Uterus (tissue), 2 donors: ENCODE measurements at regions not wholly inside any gene's neighbourhood (a gene's known extent, or its start where the extent isn't known, plus 50 kb on each side); places are given as distances from the start of the nearest gene placed in this dataset.

ENCODE experiments used
- POLR2A ChIP-seq, 2 donors: fragments of 450-650 bp; IDR thresholded peaks; one replicate each; pipeline ENCODE4 v1.6.1; 2016; ENCODE audit warnings: antibody characterized with exemption in 2 of 2, mild to moderate bottlenecking in 1 of 2, moderate library complexity in 1 of 2
- TF ChIP-seq, protein P1 (sequence below), 4 experiments: fragments of 200-600 bp in 2 of 4; fragments of 450-650 bp in 2 of 4; sonication (generic) in 2 of 4; IDR thresholded peaks; one replicate each; pipeline ENCODE4 v1.5.1; 2016 to 2019; ENCODE audit warnings: antibody characterized with exemption in 4 of 4, mild to moderate bottlenecking in 2 of 4, moderate library complexity in 1 of 4

DNA sequence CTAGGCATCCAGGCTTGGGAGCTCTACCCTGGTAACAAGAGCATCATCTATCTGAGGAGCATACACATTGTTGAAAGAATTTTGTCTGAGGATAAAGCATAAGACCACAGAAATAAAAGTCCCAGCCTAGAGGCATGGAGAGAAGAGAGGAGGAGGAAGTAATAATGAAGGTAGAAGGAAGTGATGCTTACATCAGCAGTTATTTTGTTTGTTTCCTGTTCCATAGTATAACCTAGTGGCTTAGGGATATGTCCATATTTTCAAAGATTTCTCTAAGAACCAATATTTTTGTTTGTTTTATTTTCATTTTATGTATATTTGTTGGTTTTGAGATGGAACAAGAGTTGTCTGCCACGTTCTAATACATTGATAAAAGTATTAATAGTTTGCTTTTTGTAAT, 407.4 kb upstream of the SETBP1 start:
- TF ChIP-seq, protein P1, sequence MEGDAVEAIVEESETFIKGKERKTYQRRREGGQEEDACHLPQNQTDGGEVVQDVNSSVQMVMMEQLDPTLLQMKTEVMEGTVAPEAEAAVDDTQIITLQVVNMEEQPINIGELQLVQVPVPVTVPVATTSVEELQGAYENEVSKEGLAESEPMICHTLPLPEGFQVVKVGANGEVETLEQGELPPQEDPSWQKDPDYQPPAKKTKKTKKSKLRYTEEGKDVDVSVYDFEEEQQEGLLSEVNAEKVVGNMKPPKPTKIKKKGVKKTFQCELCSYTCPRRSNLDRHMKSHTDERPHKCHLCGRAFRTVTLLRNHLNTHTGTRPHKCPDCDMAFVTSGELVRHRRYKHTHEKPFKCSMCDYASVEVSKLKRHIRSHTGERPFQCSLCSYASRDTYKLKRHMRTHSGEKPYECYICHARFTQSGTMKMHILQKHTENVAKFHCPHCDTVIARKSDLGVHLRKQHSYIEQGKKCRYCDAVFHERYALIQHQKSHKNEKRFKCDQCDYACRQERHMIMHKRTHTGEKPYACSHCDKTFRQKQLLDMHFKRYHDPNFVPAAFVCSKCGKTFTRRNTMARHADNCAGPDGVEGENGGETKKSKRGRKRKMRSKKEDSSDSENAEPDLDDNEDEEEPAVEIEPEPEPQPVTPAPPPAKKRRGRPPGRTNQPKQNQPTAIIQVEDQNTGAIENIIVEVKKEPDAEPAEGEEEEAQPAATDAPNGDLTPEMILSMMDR (IDR thresholded peaks at IDR 0.05): no peak
- TF ChIP-seq POLR2A (IDR thresholded peaks at IDR 0.05): no peak
